Embryonic facial prominence (tissue), 1 donor: ENCODE measurements at regions not wholly inside any gene's neighbourhood (a gene's known extent, or its start where the extent isn't known, plus 50 kb on each side); places are given as distances from the start of the nearest gene placed in this dataset.

Experiments
- DNase-seq: peaks from one replicate; pipeline ENCODE4 v3.0.0-alpha.2; 2016; ENCODE audit errors: extremely low spot score

GRCh38 chr3:22216601-22217000, 465.6 kb upstream of the ZNF385D start:
- DNase-seq: no peak

- no peak for DNase-seq
Observed at GRCh38 chr3:22225161-22225560, 474.2 kb upstream of the ZNF385D start.

DNA sequence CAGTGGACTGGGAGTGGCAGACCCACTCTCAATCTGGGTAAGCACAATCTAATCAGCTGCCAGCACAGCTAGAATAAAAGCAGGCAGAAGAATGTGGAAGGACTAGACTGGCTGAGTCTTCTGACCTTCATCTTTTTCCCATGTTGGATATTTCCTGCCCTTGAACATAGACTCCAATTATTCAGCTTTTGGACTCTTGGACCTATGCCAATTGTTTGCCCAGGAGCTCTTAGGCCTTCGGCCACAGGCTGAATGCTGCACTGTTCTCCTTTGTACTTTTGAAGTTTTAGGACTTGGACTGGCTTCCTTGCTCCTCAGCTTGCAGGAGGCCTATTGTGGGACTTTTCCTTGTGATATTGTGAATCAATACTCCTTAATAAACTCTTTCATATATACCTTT, 477.7 kb upstream of the ZNF385D start:
- no peak for DNase-seq

GRCh38 chr3:22231061-22231460, 480.1 kb upstream of the ZNF385D start:
- DNase-seq: no peak

GRCh38 chr3:22236490-22237270, 485.7 kb upstream of the ZNF385D start:
- no peak for DNase-seq

DNA sequence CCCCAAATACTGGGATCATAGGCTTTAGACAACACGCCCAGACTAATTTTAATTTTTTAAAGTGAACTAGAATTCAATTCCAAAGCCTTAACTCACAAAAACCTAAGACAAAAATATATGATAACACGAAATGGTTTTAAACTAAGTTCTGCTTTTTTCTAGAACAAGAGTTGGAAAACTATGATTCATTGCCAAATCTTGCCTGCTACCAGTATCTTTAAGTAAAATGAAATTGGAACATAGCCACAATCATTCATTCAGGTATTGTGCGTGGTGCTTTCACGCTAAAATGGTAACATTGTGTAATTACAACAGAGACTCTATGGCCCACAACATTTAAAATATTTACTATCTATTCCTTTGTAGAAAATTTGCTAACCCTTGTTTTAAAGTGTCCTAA, 488.0 kb upstream of the ZNF385D start:
- no peak for DNase-seq

GRCh38 chr3:22241110-22241509, 490.1 kb upstream of the ZNF385D start:
- no peak for DNase-seq

DNA sequence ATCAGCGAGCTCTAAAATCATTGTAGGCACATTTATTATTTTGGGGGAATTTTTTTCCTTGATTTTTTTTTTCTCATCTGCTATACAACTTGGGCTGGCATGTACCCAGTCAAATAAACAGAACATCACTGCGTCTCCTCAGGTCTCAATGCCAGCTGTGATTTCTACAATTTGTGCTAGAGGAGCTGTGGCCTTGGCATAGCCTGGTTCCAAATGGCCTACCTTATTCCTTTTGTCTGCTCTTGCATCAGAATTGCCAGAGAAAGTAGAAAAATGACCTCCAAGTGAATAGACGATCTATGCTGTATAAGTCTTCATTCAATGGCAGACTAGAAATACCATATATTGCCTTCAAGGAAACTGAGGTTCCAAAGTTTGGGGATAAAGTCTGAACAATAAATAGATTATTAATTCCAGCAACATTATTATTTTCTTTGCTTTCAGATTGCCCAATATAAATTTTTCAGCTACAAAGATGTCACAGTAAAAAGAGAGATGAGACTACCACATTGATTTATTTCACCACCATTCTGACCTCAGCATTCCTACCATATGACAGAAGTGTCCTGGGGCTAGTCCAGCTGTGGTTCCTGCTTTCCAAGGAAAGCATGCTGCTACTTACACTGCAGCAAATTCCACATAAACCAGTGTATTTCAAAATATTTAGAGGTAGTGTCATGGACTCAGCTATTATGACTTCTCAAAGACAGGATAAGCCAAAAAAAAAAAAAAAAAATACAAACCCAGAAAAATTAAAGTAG, 493.9 kb upstream of the ZNF385D start:
- no peak for DNase-seq

DNA sequence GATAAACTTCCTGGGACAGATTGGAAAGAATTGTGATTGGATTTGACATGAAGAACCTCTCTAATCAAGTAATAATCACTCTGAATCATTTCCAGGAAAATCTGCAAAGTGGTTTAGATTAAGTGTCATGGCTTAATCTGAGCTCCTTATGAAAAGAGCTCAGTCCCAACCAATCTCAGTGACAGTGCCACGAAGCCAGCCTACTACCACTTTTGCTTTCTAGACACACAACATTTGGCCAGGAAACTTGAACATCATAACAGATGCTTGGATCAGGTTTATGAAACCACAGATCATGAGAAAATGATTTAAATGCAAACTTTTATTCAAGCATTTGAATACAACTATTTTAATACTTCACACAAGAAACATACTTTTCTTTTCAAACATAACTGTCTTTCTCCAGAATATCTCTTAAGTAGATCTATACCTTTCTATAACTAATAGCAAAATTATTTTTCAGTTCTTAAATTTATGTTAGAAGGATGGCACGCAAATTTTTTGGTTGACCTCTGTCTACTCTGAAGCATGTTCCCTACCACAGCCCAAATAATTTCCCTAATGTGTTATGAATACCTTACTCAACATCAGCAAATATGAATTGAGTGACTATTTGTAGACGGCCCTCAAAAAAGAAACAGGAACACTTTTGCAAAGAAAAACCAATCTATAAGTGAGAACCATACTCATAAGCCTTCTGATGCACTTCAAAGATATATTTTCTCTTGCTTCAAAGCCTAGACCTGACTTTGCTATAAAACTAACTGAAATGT, 495.0 kb upstream of the ZNF385D start:
- DNase-seq: no peak

DNA sequence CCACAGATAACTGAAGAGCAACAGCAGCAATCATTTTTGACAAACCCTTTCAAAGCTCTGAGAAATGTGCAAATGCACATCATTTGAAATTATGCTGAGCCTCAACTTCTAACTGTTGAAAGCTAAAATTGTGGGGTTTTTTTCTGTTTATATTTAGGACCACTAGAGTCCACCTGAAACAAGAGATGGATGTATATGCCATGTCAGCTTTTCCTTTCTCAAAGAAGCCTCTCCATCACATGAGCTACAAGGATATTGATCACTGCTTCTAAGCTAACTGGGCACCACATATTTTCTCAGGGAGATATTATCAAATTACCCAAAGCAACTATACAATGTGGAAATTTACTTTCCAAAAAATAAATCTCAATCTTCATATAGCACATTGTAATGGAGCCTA, 498.6 kb upstream of the ZNF385D start:
- DNase-seq: no peak

- DNase-seq: no peak
Observed at GRCh38 chr3:22257252-22257651, 506.2 kb upstream of the ZNF385D start.

DNA sequence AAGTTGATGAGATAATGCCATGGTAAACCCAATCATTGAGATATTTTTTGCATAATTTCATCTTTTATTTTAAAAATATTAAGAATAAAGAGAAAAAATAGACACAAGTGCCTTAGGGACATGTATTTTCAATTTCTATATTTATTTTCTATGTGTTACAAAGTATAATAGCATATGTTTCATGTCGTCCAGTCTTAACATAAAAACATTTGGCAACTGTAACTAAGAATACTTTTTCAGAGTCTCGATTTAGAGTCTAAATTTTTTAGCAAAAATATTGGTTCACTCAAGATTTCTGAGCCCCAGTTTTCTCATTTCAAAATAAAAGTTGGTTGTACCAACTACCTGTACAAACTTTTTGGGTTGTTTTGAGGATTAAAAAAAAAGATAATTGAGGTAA, 511.4 kb upstream of the ZNF385D start:
- DNase-seq: no peak

DNA sequence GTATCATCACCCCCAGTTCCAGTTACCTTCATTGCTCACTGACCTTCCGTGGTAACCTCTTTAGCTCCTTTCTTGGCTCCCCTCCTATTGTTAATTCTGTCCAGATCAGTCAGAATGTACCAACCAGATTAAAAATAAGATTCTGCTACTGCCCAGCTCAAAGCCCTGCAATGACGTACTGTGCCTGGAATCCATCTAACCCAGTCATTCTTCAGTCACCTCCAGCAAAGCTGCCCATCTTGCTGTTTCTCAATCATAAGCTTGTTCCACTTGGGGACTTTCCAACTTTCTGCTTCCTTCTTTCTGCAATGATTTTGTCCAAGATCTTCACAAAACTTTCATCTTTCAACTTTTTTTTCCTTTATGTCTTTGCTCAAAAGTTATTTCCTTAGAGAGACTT, 512.0 kb upstream of the ZNF385D start:
- DNase-seq: no peak

GRCh38 chr3:22265403-22265802, 514.4 kb upstream of the ZNF385D start:
- DNase-seq: no peak

DNA sequence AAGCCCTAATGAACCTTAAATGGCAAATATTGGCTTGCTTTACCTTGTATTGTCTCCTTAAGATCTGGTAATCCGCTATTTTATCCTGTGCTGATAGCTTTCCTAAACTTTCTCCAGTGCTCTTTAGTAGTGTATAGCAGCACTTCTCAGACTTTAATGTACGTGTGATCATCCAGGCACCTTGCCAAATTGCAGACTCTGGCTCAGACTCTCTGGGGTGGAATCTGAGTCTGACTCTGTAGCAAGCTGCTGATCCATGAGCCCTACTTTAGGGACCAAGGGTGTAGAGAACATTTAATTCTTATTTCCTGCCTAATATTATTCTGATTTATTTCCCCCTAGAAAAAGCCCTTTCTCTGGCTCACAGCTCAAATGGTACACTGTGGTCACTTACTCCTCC, 518.8 kb upstream of the ZNF385D start:
- no peak for DNase-seq

- DNase-seq: no peak
Observed at GRCh38 chr3:22276351-22276750, 525.3 kb upstream of the ZNF385D start.

DNA sequence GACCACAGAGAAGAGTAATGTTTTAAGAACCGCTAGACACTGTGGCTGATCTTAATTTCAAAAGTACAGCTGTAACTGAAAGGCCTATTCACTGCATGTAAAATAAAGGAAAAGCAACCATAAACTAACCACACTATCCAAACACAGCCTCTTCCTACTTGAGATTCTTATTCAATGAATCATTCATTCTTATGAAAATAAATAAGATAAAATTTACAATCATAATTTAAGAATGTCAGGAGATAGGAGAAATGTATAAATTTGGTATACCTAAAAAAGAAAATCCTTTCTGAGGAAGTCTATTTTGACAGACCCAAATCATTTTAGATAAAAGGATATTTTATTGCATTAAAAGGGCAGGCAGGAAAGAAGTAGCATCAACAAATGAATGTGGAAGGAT, 533.5 kb upstream of the ZNF385D start:
- no peak for DNase-seq

GRCh38 chr3:22288756-22289155, 537.7 kb upstream of the ZNF385D start:
- DNase-seq: no peak

- no peak for DNase-seq
Observed at GRCh38 chr3:22292681-22293080, 541.7 kb upstream of the ZNF385D start.

DNA sequence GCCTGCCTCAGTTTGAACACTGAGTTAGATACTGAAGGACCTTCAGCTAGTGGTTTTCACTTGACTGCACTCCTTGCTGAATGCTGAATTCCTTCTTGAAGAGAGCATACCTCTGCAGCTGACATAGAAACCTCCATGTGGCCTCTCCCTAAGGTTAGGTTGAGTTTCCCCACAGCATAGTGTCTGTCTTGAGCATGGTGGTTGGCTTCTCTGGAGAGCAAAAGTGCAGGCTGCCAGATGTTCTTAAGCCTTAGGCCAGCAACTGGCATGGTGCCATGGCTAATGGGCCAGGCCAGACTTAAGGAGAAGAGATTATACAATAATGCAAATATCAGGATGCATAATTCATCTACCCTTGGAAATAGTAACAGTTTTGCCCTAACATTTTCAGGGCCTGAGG, 545.6 kb upstream of the ZNF385D start:
- DNase-seq: no peak

GRCh38 chr3:22297436-22297835, 546.4 kb upstream of the ZNF385D start:
- no peak for DNase-seq

GRCh38 chr3:22306454-22306853, 555.4 kb upstream of the ZNF385D start:
- DNase-seq: no peak

GRCh38 chr3:22308871-22309270, 557.9 kb upstream of the ZNF385D start:
- DNase-seq: no peak
